ENCODE measurements at regions not wholly inside any gene's neighbourhood (a gene's known extent, or its start where the extent isn't known, plus 50 kb on each side); places are given as distances from the start of the nearest gene placed in this dataset.

DNA sequence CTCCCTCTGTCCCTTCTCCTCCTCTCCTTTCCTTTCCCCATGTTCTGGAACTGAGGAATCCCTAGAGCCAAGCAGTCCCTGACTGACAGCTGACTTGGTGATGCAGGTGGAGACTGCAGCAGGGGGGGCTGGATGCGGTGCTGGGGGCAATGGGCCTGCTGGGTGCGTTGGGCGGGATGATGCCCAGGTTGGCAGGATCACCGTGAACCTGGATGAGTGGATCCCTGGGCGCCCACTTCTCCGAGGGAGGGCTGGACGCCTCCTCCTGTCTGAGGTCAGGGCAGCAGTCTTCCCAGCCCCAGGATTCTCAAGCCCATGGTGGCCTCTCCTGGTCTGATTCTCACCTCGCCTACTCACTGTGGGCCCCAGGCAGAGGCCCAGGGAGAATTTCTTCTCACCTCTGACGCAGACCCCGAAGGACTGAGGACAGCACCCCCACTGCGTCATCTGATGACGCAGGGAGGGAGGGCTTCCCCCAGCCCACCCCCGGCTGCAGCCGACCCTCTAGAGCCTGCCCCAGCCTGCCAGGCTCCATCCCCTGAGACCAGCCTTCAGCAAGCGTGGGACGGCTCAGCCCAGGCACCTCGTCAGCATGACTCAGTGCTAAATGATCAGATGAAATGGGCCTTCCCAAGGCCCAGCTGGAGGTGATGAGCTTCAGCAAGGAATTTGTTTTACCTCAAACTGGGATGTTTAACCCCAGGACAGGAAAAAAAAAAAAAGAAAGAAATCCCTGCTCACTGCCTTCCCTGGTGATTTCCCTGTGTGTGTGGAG, 188.0 kb upstream of the TNRC6C start:
- no peak for DNase-seq (ENCODE audit: extremely low read depth, low read depth, low spot score)

DNA sequence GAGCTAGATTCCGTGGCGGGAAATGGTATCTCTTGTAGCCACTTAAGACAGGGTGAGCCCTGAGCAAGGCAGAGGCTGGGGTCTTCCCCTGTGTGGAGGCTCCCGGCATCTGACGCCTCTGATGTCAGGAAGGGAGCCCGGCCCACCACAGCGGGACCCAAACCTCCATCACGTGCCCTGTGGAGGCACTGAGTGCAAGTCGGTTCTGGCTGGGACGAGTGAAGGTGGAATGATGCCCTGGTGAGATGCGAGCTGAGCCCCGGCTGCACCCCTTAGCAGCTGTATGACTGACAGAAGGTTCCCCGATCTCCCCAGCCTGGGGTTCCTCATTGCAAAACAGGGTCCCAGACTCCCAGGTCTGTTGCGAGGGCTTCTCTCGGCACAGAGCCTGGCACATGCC, 187.4 kb upstream of the TNRC6C start:
- DNase-seq (ENCODE audit: extremely low read depth, low read depth, low spot score), result no peak

GRCh38 chr17:77771587-77771986, 186.9 kb upstream of the TNRC6C start:
- DNase-seq (ENCODE audit: extremely low read depth, low read depth, low spot score), result no peak

DNA sequence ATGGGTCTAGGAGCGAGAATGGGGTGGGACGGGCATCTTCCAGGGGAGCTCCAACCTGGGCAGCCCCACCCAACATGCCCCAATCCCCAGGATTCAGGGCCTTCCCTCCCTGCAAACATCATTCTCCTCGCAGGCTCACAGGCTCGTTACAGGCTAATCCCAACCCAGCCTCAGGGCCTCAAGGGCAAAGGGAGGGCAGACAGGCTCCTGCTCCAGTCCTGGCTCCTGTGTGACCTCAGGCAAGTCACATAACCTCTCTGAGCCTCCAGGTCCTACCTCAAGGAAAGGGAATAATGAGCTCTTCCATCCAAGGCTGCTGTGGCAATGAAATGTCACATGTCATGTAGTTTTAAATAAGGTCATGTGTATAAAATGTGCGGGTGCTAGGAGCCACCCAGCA, 186.5 kb upstream of the TNRC6C start:
- no peak for DNase-seq (ENCODE audit: extremely low read depth, low read depth, low spot score)

GRCh38 chr17:77772461-77772897, 186.0 kb upstream of the TNRC6C start:
- DNase-seq (ENCODE audit: extremely low read depth, low read depth, low spot score), result no peak

GRCh38 chr17:77772899-77773358, 185.6 kb upstream of the TNRC6C start:
- DNase-seq (ENCODE audit: extremely low read depth, low read depth, low spot score), result no peak

- no peak for DNase-seq (ENCODE audit: extremely low read depth, low read depth, low spot score)
Measured at GRCh38 chr17:77774182-77774581, 184.3 kb upstream of the TNRC6C start.

DNA sequence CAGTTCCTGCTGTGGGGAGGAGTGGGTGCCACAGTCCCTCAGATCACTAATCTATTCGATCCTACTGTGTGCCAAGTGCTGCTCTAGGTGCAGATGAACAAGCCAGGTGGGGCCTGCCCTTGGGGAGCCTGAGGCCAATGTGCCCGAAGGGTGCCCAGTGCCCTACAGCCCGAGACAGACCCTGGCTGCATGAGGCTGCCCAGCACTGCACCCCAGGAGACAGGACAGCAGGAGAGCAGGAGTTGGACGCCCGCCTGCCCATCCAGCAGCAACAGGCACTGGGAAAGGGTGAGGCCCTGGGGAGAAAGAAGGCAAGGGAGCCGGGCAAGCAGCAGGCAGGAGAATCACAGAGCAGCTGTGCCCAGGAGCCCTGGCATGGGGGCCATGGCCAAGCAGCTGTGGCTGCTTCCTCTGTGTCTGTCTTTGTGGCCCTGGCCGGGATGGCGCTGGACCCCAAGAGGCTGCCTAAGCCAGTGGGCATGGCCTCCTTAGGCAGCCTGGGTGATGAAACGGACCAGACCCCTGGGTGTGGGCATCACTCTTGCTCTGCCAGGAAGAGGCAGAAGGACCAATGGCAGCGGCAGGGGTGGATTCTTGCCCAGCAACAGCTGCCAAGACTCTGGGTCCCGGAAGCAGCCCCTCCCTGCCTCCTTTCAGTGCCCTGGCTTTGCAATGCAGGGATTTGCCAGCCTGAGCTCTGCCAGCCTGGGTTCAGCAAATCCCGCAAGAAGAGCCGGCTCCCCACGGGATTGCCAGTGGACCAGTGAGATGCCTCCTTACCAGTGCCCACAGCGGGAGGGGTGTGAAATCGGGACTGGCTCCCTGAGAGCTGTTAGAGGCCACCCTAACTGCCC, 179.6 kb upstream of the TNRC6C start:
- DNase-seq (ENCODE audit: extremely low read depth, low read depth, low spot score), result no peak

- no peak for DNase-seq (ENCODE audit: extremely low read depth, low read depth, low spot score)
Measured at GRCh38 chr17:77779711-77780539, 178.6 kb upstream of the TNRC6C start.

DNA sequence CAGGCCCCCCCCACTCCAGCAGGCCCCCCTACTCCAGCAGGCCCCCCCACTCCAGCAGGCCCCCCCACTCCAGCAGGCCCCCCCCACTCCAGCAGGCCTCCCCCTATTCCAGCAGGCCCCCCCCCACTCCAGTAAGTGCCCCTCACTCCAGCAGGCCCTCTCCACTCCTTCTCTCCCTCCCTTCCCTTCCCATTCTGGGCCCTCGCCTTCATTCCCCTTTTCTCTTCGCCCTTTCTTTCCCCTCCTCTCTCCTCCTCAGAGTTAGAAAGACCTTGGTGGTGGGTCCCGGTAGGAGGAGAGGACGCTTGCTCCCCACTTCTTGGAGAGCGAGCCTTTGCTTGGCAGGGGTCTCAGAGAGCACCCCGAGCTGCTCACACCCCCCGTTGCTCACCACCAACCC, 177.0 kb upstream of the TNRC6C start:
- no peak for DNase-seq (ENCODE audit: extremely low read depth, low read depth, low spot score)

- no peak for DNase-seq (ENCODE audit: extremely low read depth, low read depth, low spot score)
Measured at GRCh38 chr17:77782201-77782600, 176.3 kb upstream of the TNRC6C start.

GRCh38 chr17:77782611-77783010, 175.9 kb upstream of the TNRC6C start:
- DNase-seq (ENCODE audit: extremely low read depth, low read depth, low spot score), result no peak

DNA sequence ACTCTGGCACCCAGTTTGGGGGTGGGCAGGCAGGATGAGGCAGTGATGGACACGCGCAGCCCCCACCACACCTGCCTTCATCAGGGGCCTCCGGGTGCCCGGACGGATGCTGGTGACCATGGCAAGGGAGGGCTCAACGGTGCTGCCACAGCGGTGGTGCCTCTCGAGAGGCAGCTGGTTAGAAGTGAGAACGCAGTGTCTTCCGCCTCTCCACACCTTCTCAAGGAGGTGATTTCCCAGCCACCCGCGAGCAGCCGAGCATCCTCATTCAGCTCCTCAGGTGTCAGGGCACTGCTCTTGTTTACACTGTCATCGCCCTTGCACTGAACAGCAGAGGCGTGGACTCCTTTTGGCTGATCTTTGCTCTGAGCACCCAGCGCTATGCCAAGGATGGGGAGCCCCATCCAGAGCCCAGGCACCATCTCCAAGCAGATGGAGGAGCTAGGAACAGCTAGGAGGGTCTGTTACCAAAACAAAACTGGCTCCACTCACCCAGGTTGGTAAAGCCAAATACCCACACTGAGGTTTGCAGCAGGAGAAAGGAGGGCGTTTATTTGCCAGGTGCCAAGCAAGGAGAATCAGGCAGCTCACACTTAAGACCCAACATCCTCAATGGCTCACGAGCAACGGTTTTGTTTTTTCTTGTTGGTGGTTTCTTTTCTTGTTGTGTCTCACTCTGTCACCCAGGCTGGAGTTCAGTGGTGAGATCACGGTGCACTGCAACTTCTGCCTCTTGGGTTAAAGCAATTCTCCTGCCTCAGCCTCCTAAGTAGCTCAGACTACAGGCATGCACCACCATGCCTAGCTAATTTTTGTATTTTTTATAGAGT, 174.3 kb upstream of the TNRC6C start:
- no peak for DNase-seq (ENCODE audit: extremely low read depth, low read depth, low spot score)

- no peak for DNase-seq (ENCODE audit: extremely low read depth, low read depth, low spot score)
Measured at GRCh38 chr17:77785312-77785905, 173.1 kb upstream of the TNRC6C start.

DNA sequence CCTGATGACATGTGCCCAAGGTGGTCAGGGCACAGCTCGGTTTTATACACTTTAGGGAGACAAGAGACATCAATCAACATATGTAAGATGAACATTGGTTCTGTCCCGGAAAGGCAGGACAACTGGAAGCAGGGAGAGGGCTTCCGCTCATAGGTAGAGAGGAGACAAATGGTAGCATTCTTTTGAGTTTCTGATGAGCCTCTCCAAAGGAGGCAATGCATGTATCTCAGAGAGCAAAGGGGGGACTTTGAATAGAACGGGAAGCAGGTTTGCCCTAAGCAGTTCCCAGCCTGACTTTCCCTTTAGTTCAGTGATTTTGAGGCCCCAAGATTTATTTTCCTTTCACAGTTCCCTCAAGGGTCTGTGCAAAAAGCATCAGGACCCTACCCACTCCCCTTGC, 172.4 kb upstream of the TNRC6C start:
- DNase-seq (ENCODE audit: extremely low read depth, low read depth, low spot score), result no peak

DNA sequence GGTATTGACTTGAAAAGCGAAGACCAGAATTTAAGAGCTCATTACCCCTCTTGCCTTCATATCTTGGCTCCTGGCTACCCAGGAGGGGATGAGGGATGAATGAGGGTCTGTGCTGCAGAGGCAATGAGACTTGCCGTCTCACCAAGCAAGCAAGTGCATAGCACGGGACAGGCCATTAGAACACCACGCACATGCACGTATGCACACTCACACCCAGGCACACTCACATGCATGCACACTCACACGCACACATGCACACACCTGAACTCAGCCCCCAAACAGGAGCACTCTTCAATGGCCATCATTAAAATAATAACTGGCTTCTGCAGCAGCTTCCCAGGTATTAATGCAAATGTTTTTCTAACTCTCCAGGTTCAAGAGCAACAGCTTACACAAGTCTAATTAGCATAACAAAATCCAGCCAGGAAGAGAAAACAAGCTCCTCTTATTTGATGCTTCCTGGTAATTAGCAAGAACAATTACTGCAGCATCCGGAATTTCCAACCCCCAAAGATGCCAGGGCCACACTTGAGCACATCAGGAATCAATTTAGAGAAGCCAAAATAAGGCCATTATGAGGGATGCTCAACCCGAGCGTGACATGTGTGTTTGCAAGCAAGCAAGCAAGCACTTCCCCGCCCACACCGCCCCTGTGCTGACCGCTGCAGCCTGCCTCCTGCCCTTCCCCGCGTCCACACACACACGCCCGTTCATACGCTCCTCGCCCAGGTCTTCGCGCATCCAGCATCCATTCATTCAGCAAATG, 171.6 kb upstream of the TNRC6C start:
- DNase-seq (ENCODE audit: extremely low read depth, low read depth, low spot score), result no peak

- DNase-seq (ENCODE audit: extremely low read depth, low read depth, low spot score), result no peak
Measured at GRCh38 chr17:77790143-77790829, 168.2 kb upstream of the TNRC6C start.

DNA sequence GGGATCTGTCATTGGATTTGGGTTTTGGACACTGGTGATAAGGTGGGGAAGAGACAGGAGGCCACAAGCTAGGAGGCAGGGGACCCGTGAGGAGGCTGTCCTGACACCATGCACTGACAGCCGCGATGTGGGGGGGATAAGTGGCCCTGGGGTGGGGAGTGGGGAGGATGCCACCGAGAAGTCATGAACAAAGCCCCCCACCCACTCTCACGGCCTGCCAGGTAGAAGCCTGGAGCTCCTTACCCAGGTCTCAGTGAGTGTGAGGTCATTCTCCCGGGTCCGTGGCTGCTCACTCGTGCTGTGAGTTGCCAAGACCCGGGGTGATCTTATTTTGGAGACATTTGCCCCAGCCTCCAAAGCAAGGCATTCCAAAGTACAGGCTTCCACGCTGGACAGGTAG, 165.9 kb upstream of the TNRC6C start:
- no peak for DNase-seq (ENCODE audit: extremely low read depth, low read depth, low spot score)

Measured in glomerular endothelial cell (primary cell).